Middle frontal gyrus (tissue), 1 donor: ENCODE measurements at regions not wholly inside any gene's neighbourhood (a gene's known extent, or its start where the extent isn't known, plus 50 kb on each side); places are given as distances from the start of the nearest gene placed in this dataset.
A peak's percentile ranks its signal among the peaks of the same experiment; 100 is the strongest.
"Not testable (repeated sequence)": the region's sequence is repeated elsewhere in the genome, so short reads cannot be mapped to it uniquely, and the experiment has no call there.

ENCODE experiments used
- DNase-seq: peaks from one replicate; pipeline ENCODE4 v3.0.0-alpha.2; 2015; ENCODE audit warnings: low spot score; ENCODE audit errors: extremely low spot score

GRCh38 chr16:85435700-85436099 is 177.4 kb upstream of the GSE1 start:
- no peak for DNase-seq

- no peak for DNase-seq
Measured at GRCh38 chr16:85436207-85436606, 176.9 kb upstream of the GSE1 start.

- DNase-seq = no peak
Measured at GRCh38 chr16:85436636-85437165, 176.4 kb upstream of the GSE1 start.

GRCh38 chr16:85437166-85438052 is 175.7 kb upstream of the GSE1 start:
- no peak for DNase-seq

- no peak for DNase-seq
Measured at GRCh38 chr16:85438981-85439685, 174.0 kb upstream of the GSE1 start.

GRCh38 chr16:85440744-85441143 is 172.4 kb upstream of the GSE1 start:
- DNase-seq = no peak

- no peak for DNase-seq
Measured at GRCh38 chr16:85441189-85441889, 171.8 kb upstream of the GSE1 start.

GRCh38 chr16:85441890-85442670 is 171.0 kb upstream of the GSE1 start:
- DNase-seq = no peak

GRCh38 chr16:85443116-85443515 is 170.0 kb upstream of the GSE1 start:
- no peak for DNase-seq

GRCh38 chr16:85443531-85443930 is 169.6 kb upstream of the GSE1 start:
- DNase-seq = no peak

- DNase-seq = peak; percentile 55
Measured at GRCh38 chr16:85445064-85445778, 167.9 kb upstream of the GSE1 start.

- DNase-seq = no peak
Measured at GRCh38 chr16:85445779-85446222, 167.3 kb upstream of the GSE1 start.

GRCh38 chr16:85446951-85447692 is 166.0 kb upstream of the GSE1 start:
- DNase-seq = no peak

- DNase-seq = no peak
Measured at GRCh38 chr16:85447693-85448313, 165.3 kb upstream of the GSE1 start.

GRCh38 chr16:85448557-85449190 is 164.4 kb upstream of the GSE1 start:
- no peak for DNase-seq

GRCh38 chr16:85449191-85449884 is 163.8 kb upstream of the GSE1 start:
- DNase-seq = no peak

- no peak for DNase-seq
Measured at GRCh38 chr16:85449885-85450245, 163.3 kb upstream of the GSE1 start.

- not testable (repeated sequence) for DNase-seq
Measured at GRCh38 chr16:85451142-85451541, 162.0 kb upstream of the GSE1 start.
